HL-60 (cell line): ENCODE measurements at regions not wholly inside any gene's neighbourhood (a gene's known extent, or its start where the extent isn't known, plus 50 kb on each side); places are given as distances from the start of the nearest gene placed in this dataset.

ENCODE experiments used
- DNase-seq, 2 experiments: peaks; one replicate each; pipeline ENCODE4 v3.0.0-alpha.2; 2010 to 2020; ENCODE audit warnings: low read depth in 1 of 2, low spot score in 1 of 2
- H3K27ac ChIP-seq: fragments of 250-450 bp; sonication (Bioruptor Pico); replicated peaks from 2 replicates; pipeline ENCODE4 v1.5.1; 2020; ENCODE audit warnings: mild to moderate bottlenecking, moderate library complexity
- H3K27me3 ChIP-seq: fragments of 250-450 bp; sonication (Bioruptor Pico); 2 replicates; pipeline ENCODE4 v1.5.1; 2021; ENCODE audit warnings: mild to moderate bottlenecking, moderate library complexity; ENCODE audit not compliant: insufficient read depth, poor library complexity, severe bottlenecking
- H3K4me3 ChIP-seq: replicated peaks from 2 replicates; pipeline ENCODE4 v1.5.1; 2011; ENCODE audit warnings: mild to moderate bottlenecking, control low read depth, low read length; ENCODE audit not compliant: insufficient read depth
- GABPA ChIP-seq: IDR thresholded peaks from 2 replicates; pipeline ENCODE4 v1.6.1; 2012; ENCODE audit warnings: low read depth
- POLR2AphosphoS5 ChIP-seq: IDR thresholded peaks from 2 replicates; pipeline ENCODE4 v1.6.1; 2012; ENCODE audit warnings: low read depth
- SPI1 ChIP-seq: IDR thresholded peaks from 2 replicates; pipeline ENCODE4 v1.6.1; 2012; ENCODE audit warnings: low read depth, mild to moderate bottlenecking, borderline replicate concordance
- TF ChIP-seq, protein P1 (sequence below): IDR thresholded peaks from 2 replicates; pipeline ENCODE4 v1.6.1; 2012; ENCODE audit warnings: low read depth; ENCODE audit not compliant: insufficient replicate concordance
- TF ChIP-seq, protein P2 (sequence below): IDR thresholded peaks from one replicate; pipeline ENCODE4 v1.5.1; 2011; ENCODE audit warnings: low read length, control low read depth, inconsistent platforms; ENCODE audit not compliant: insufficient read depth

DNA sequence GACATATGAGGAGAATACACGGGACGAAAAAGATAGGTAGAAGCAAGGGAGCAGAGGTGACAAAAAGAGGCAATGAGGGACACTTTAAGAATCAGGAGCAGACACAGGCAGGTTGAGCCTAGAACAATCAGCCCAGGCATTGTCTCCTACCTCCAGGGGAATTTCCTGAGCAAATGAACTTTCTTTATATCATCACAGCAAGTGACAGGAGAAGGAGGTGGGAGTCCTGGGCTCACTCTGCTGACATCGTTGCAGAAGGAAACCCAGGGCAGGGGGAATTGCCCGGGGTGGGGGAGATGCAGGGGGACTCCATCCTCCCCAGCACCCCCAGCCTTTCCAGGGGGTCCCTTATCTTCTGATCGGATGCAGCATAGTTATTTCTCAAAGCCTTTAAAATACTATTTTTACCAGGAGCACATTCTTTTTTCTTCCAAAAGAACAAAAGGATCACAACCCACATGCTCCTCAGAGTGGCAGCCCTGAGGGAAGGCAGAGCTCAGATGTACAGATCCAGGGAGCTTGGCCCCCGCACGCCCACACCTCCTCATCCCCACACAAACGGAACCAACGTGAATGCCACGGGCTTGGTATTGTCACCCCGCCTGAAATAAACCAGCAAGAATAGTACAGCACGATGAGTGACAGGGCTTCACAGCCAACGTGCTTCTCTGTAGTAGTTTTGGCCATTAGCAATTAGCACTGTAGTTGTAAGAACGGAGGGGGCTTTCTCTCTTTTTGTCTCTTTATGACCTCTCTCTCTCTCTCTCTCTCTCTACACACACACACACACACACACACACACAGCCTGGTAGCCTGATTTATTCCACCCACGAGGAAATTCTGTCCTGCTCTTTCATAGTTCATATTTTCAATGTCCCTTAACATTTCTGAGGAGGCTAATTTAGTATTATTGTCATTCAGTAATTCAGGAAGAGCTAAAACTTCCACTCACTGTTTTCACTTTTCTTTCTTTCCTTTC lies 169.5 kb upstream of the UBL3 start:
- no peak for DNase-seq
- Histone ChIP-seq H3K4me3 (no peak overlapping the region), H3K27me3 (no peaks in the 10 kb centered on the region), H3K27ac (no peak overlapping the region)
- TF ChIP-seq GABPA (no peak), SPI1 (no peak), POLR2AphosphoS5 (no peak)
- TF ChIP-seq, protein P1, sequence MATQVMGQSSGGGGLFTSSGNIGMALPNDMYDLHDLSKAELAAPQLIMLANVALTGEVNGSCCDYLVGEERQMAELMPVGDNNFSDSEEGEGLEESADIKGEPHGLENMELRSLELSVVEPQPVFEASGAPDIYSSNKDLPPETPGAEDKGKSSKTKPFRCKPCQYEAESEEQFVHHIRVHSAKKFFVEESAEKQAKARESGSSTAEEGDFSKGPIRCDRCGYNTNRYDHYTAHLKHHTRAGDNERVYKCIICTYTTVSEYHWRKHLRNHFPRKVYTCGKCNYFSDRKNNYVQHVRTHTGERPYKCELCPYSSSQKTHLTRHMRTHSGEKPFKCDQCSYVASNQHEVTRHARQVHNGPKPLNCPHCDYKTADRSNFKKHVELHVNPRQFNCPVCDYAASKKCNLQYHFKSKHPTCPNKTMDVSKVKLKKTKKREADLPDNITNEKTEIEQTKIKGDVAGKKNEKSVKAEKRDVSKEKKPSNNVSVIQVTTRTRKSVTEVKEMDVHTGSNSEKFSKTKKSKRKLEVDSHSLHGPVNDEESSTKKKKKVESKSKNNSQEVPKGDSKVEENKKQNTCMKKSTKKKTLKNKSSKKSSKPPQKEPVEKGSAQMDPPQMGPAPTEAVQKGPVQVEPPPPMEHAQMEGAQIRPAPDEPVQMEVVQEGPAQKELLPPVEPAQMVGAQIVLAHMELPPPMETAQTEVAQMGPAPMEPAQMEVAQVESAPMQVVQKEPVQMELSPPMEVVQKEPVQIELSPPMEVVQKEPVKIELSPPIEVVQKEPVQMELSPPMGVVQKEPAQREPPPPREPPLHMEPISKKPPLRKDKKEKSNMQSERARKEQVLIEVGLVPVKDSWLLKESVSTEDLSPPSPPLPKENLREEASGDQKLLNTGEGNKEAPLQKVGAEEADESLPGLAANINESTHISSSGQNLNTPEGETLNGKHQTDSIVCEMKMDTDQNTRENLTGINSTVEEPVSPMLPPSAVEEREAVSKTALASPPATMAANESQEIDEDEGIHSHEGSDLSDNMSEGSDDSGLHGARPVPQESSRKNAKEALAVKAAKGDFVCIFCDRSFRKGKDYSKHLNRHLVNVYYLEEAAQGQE = no peak
- TF ChIP-seq, protein P2, sequence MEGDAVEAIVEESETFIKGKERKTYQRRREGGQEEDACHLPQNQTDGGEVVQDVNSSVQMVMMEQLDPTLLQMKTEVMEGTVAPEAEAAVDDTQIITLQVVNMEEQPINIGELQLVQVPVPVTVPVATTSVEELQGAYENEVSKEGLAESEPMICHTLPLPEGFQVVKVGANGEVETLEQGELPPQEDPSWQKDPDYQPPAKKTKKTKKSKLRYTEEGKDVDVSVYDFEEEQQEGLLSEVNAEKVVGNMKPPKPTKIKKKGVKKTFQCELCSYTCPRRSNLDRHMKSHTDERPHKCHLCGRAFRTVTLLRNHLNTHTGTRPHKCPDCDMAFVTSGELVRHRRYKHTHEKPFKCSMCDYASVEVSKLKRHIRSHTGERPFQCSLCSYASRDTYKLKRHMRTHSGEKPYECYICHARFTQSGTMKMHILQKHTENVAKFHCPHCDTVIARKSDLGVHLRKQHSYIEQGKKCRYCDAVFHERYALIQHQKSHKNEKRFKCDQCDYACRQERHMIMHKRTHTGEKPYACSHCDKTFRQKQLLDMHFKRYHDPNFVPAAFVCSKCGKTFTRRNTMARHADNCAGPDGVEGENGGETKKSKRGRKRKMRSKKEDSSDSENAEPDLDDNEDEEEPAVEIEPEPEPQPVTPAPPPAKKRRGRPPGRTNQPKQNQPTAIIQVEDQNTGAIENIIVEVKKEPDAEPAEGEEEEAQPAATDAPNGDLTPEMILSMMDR = no peak

DNA sequence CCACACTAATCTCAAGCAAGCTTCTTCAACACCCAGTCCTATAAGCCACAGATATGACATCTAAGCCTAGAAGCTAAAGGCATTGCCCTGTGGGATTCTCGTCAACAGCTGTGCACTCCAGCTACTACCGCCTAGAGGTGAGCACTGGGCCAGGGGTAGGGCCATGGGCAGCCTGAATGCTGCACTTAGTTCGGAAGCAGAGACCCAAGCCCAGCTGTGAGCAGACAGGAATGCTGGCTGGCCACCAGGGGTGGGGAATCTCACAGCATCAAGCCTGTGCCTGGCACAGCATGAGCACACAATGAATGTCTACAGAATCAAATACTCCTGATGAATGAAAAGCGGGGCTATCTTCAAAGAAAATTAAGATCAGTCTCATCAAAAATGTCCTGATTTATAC lies 167.5 kb upstream of the UBL3 start:
- TF ChIP-seq, protein P1 = no peak
- TF ChIP-seq GABPA (no peak), POLR2AphosphoS5 (no peak), SPI1 (no peak)
- TF ChIP-seq, protein P2 = no peak

DNA sequence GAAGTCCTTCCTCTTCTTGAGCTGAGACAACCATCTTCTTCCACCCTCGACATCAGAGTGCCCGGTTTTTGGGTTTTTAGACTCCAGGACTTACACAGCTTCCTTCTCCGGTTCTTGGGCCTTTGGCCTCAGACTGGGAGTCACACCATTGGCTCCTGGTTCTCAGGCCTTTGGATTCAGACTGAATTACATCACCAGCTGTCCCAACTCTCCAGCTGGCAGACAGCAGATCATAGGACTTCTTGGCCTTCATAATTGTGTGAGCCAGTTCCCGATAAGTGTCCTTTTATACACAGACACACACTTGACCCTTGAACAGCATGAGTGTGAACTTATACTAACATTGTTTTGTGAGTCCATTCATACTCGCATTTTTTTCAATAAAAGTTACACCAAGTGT lies 166.0 kb upstream of the UBL3 start:
- H3K27ac ChIP-seq = no peak overlapping the region
- no peak for DNase-seq
- H3K4me3 ChIP-seq = no peak overlapping the region
- no peaks in the 10 kb centered on the region for H3K27me3 ChIP-seq
- TF ChIP-seq POLR2AphosphoS5 (no peak), SPI1 (no peak), GABPA (no peak)
- TF ChIP-seq, protein P1 = no peak
- TF ChIP-seq, protein P2 = no peak

More for the DNA sequence above, 167.5 kb upstream of the UBL3 start:
- DNase-seq = no peak
- Histone ChIP-seq H3K27me3 (no peaks in the 10 kb centered on the region), H3K4me3 (no peak overlapping the region), H3K27ac (no peak overlapping the region)
